T-helper 22 cell (primary cell): ENCODE measurements at regions not wholly inside any gene's neighbourhood (a gene's known extent, or its start where the extent isn't known, plus 50 kb on each side); places are given as distances from the start of the nearest gene placed in this dataset.
A peak's percentile ranks its signal among the peaks of the same experiment; 100 is the strongest.

Source experiments
- DNase-seq: peaks from one replicate; pipeline ENCODE4 v3.0.0-alpha.2; 2020; ENCODE audit warnings: low read depth

DNA sequence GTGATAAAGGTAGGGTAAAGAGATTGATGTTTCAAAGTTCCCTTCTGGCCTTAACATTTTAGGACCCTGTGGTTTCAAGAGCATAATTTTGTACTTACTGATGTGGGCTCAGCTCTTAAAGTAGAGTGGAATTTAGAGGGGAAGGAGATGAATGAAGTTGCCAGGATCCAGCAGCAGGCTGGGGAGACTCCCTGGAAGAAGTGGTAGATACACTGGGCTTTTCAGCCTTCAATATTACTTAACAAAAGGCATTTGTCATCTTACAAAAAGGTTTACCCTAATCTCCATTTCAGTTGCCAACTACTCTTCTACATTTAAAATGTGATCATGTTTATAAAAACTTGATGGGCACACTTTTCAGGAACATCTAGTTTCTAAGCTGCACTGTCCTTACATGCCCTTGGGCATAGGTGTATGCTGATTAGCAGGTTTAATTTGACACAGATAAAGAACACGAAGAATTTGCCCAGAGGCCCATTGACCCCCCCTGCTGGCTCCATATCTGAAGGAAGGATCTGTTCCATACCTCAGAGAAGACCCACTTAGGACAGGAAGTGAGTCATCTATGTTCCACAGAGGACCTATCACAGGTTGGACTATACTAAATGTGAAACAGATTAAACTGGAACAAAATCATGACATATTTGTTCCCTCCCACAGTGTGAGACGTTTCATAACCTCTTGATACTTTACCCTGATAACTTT is 93.0 kb upstream of the LPP start:
- peak; percentile 23 for DNase-seq

DNA sequence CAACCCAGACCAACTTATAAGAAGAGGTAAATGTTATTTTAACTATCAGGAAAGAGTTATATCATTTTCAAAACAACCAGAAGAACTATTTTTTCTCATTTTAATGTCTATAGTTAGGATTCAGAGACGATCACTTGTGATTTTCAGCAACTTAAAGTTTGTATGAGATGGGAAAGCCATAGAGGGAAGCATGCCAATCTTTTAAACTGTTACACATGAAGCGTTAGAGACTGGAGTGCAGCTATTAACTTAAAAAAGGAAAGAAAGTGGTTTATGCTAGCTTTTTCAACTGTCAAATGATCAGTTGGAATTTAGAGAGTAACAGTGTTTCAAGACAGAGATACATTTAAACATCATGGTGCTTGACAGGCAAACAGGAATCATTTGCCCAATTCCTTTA is 91.7 kb upstream of the LPP start:
- no peak for DNase-seq

DNA sequence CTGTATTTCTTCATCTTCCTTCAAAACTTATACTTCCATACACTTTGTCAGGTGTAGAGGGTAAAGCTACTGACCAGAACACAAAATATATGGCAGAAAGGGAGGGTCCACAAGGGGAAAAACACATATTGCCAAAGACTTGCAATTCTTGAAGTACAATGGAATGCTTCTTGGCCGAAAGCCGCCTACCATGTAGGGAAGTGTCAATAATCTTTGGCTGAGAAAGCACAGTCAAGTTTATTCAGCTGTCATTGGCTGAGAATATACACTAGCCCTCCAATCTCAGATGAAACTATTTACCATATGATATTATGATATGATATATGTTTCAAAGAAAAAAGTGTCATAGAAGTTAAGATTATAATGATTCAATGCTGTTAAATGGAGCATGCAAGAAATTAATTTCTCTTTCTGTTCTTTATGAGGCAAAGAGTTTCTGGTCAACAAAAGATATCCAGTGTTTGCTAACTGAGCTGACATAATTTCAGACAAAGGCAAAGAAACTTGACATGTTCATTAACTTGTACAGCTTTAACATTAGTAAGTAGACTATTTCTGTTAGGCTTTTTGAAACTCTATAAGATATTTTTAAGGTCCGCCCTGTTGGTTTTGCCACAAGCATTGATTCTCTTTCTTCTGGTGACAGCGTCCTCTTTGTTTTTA is 89.0 kb upstream of the LPP start:
- no peak for DNase-seq

- no peak for DNase-seq
These were observed 87.8 kb upstream of the LPP start for GRCh38 chr3:188066141-188066540.

GRCh38 chr3:188067932-188068331 is 86.0 kb upstream of the LPP start:
- DNase-seq = no peak

- DNase-seq = no peak
These were observed 85.6 kb upstream of the LPP start for GRCh38 chr3:188068342-188068741.

GRCh38 chr3:188071636-188072035 is 82.3 kb upstream of the LPP start:
- DNase-seq = no peak

GRCh38 chr3:188076176-188076575 is 77.8 kb upstream of the LPP start:
- DNase-seq = no peak

- DNase-seq = no peak
These were observed 76.7 kb upstream of the LPP start for GRCh38 chr3:188077160-188077799.

- DNase-seq = no peak
These were observed 73.9 kb upstream of the LPP start for GRCh38 chr3:188080091-188080490.

- no peak for DNase-seq
These were observed 71.9 kb upstream of the LPP start for GRCh38 chr3:188082031-188082430.

DNA sequence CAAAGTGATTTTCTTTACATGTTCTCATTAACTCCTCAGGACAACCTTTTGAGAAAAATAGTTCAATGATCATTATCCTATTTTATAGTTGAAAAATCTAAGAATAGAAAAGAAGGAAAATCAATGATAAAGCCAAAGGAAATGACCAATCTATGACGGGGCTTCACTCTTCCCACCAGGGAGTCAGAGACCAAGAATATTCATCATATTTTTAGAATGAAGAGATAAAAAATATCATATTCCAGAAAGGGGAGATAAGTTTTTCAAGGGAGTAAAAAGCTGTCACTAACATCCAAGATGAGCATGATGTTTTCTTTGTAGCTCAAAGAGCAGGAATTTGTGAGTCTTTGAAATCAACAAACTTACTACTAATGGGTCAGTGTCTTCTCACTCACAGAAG is 71.5 kb upstream of the LPP start:
- DNase-seq = no peak

GRCh38 chr3:188083011-188083410 is 70.9 kb upstream of the LPP start:
- DNase-seq = no peak

GRCh38 chr3:188084752-188085583 is 69.0 kb upstream of the LPP start:
- DNase-seq = no peak

- no peak for DNase-seq
These were observed 68.1 kb upstream of the LPP start for GRCh38 chr3:188085584-188086560.

DNA sequence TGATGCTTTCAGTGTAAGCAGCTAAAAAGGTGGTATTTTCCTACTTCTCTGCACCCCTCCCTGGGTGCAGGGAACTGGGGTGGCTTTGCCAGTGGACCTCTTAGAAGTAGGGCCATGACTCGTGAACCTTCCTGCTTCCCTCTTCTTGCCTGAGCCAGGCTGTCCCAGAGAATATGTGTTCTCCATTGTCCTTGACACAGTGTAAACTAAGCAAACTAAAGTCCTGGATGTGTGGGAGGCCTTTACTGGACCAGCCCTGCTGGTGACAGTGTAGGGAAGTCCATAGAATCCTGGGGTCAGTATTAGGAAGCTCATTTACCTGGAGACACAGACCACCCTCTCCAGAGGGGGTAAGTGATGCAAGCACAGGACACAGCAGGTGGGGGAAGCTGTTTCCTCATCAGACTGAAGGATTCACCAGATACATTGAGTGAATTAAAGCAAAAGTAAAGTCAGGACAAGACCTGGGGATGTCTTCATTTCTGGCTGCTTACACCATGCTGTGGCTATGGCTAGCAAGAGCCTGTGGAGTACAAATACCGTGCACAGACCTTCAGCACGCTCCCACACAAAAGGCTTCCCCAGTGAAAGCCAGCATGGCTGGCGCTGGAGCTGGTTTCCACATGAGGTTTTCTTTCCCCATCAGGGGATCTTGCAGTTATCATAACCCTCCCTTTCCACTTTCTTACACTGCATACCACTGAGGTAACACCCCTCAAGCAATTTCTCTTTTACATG is 64.8 kb upstream of the LPP start:
- DNase-seq = no peak

DNA sequence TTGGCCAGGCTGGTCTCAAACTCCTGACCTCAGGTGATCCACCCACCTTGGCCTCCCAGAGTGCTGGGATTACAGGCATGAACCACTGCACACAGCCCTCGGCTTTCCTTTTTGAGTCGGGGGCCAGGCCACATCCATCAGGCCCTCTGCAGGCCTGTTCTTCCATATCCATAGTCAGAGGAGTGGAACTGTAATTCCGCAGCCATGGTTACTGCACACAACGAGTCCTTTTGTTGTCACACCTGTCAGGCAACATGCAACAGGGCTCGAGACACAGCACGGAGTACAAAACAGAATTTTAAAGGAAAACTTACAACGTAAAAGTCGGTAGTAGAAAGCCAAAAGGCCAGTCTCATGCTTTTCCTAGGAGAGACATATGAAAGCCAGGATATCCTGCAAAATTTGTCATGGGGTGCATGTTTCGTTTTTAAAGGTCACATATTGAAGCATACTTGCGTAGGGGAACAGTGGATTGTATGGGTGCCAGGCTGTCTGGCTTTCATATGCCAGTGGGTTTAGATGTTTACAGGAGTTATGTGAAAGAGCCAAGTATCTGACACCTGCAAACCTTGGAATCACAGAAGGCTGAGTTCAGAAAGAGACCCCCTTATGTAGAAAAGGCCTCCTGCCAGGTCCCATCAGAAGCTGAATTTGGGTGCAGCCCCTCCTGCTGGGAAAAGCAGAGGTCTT is 63.2 kb upstream of the LPP start:
- DNase-seq = no peak

DNA sequence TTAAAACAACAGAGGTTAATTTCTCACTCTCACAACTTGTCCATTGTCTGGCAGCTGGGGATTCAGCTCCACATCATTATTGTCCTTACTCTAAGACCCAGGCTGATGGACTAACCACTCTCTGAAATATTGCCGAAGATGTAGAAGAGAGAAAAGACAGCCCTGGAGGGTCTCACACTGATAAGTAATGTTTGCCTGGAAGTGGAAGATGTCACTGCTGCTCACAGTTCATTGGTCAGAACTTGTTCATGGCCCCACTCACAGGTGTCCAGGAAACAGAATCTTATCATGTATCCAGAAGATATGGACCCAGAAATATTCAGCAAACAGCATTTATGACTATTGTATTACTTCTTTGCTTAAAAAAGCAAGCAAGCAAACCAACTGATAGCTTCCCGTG is 62.2 kb upstream of the LPP start:
- DNase-seq = no peak

DNA sequence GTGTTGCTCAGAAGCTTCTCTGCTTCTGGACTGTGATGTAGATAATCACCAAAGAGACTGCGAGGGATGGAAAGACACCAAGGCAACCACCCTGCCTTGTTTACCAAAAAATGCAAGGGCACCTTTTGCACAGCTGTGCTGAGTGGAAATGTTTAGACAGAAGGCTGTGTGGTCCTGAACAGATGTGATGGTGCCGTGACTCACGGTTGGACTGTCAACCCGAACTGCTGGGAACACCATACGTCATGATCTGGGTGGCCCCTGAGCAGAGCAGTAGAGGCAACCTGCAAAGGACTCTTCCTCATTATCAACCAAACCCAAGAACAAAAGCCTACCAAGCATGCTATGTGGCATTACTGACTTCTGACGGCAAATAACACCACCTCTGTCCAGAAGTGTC is 61.3 kb upstream of the LPP start:
- no peak for DNase-seq

DNA sequence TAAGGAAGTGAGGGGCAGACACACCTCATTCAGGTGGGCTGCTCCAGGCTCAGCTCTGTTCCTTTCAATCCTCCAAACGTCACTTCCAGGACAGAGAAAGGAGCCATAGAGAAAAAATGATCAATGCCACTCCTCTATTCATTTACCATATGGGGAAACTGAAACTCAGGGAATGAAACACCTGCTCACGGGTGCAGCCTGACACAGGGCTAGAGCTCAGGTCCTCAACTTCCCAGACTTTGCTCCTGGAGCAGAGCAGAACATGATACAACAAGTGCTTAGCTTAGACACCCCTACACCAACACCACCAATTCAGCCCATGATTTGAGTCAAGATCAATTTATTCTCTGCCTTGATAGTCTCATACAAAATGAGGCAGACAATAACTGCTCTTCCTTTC is 58.5 kb upstream of the LPP start:
- DNase-seq = no peak
